ENCODE measurements at regions not wholly inside any gene's neighbourhood (a gene's known extent, or its start where the extent isn't known, plus 50 kb on each side); places are given as distances from the start of the nearest gene placed in this dataset.

GRCh38 chr15:24733659-24734058, 58.1 kb downstream of the NPAP1 start:
- Mint-ChIP-seq H3K9me3 (no peaks in the 10 kb centered on the region), H3K4me3 (no peak overlapping the region), H3K27ac (no peak overlapping the region), H3K27me3 (no peaks in the 10 kb centered on the region), H3K4me1 (no peaks in the 10 kb centered on the region), H3K36me3 (no peaks in the 10 kb centered on the region)

GRCh38 chr15:24734396-24734795, 58.8 kb downstream of the NPAP1 start:
- Mint-ChIP-seq H3K9me3 (no peaks in the 10 kb centered on the region), H3K27ac (no peak overlapping the region), H3K27me3 (no peaks in the 10 kb centered on the region), H3K4me3 (no peak overlapping the region), H3K36me3 (no peaks in the 10 kb centered on the region), H3K4me1 (no peaks in the 10 kb centered on the region)

GRCh38 chr15:24745290-24745689, 69.7 kb downstream of the NPAP1 start:
- H3K36me3 Mint-ChIP-seq, result no peaks in the 10 kb centered on the region
- peaks cover 16% of the 10 kb centered on the region for H3K9me3 Mint-ChIP-seq
- H3K27ac Mint-ChIP-seq, result no peak overlapping the region
- no peaks in the 10 kb centered on the region for H3K4me1 Mint-ChIP-seq
- H3K27me3 Mint-ChIP-seq, result peaks cover 3% of the 10 kb centered on the region
- H3K4me3 Mint-ChIP-seq, result no peak overlapping the region

- Mint-ChIP-seq H3K27ac (no peak overlapping the region), H3K27me3 (peaks cover 3% of the 10 kb centered on the region), H3K36me3 (no peaks in the 10 kb centered on the region), H3K4me3 (no peak overlapping the region), H3K9me3 (peaks cover 12% of the 10 kb centered on the region), H3K4me1 (no peaks in the 10 kb centered on the region)
Observed at GRCh38 chr15:24746094-24746493, 70.5 kb downstream of the NPAP1 start.

GRCh38 chr15:24747376-24747775, 71.8 kb downstream of the NPAP1 start:
- H3K27me3 Mint-ChIP-seq, result peaks cover 5% of the 10 kb centered on the region
- no peaks in the 10 kb centered on the region for H3K4me1 Mint-ChIP-seq
- H3K27ac Mint-ChIP-seq, result no peak overlapping the region
- H3K36me3 Mint-ChIP-seq, result no peaks in the 10 kb centered on the region
- no peaks in the 10 kb centered on the region for H3K9me3 Mint-ChIP-seq
- no peak overlapping the region for H3K4me3 Mint-ChIP-seq

GRCh38 chr15:24748812-24749439, 73.4 kb downstream of the NPAP1 start:
- H3K4me1 Mint-ChIP-seq, result no peaks in the 10 kb centered on the region
- peaks cover under 1% of the 10 kb centered on the region for H3K9me3 Mint-ChIP-seq
- H3K27me3 Mint-ChIP-seq, result peaks cover 5% of the 10 kb centered on the region
- no peak overlapping the region for H3K4me3 Mint-ChIP-seq
- H3K27ac Mint-ChIP-seq, result no peak overlapping the region
- H3K36me3 Mint-ChIP-seq, result no peaks in the 10 kb centered on the region

GRCh38 chr15:24752354-24752753, 76.8 kb downstream of the NPAP1 start:
- Mint-ChIP-seq H3K27ac (no peak overlapping the region), H3K9me3 (peaks cover 13% of the 10 kb centered on the region), H3K4me3 (no peak overlapping the region), H3K36me3 (peaks cover 3% of the 10 kb centered on the region), H3K4me1 (no peaks in the 10 kb centered on the region), H3K27me3 (peaks cover 5% of the 10 kb centered on the region)

GRCh38 chr15:24756101-24756500, 80.5 kb downstream of the NPAP1 start:
- H3K4me1 Mint-ChIP-seq, result no peaks in the 10 kb centered on the region
- H3K4me3 Mint-ChIP-seq, result no peak overlapping the region
- peaks cover 3% of the 10 kb centered on the region for H3K27me3 Mint-ChIP-seq
- peaks cover 4% of the 10 kb centered on the region for H3K36me3 Mint-ChIP-seq
- H3K27ac Mint-ChIP-seq, result no peak overlapping the region
- H3K9me3 Mint-ChIP-seq, result peaks cover 22% of the 10 kb centered on the region

- H3K9me3 Mint-ChIP-seq, result peaks cover 27% of the 10 kb centered on the region
- peaks cover 3% of the 10 kb centered on the region for H3K4me1 Mint-ChIP-seq
- H3K36me3 Mint-ChIP-seq, result peaks cover 4% of the 10 kb centered on the region
- H3K4me3 Mint-ChIP-seq, result no peak overlapping the region
- H3K27ac Mint-ChIP-seq, result no peak overlapping the region
- peaks cover 1% of the 10 kb centered on the region for H3K27me3 Mint-ChIP-seq
Observed at GRCh38 chr15:24760066-24760465, 84.5 kb downstream of the NPAP1 start.

GRCh38 chr15:24761704-24762302, 86.2 kb downstream of the NPAP1 start:
- Mint-ChIP-seq H3K9me3 (peaks cover 26% of the 10 kb centered on the region), H3K36me3 (peaks cover 3% of the 10 kb centered on the region), H3K4me3 (no peak overlapping the region), H3K27ac (no peak overlapping the region), H3K4me1 (peaks cover 5% of the 10 kb centered on the region), H3K27me3 (peaks cover 1% of the 10 kb centered on the region)

- no peak overlapping the region for H3K27ac Mint-ChIP-seq
- no peak overlapping the region for H3K4me3 Mint-ChIP-seq
- H3K4me1 Mint-ChIP-seq, result peaks cover 5% of the 10 kb centered on the region
- no peaks in the 10 kb centered on the region for H3K27me3 Mint-ChIP-seq
- peaks cover 16% of the 10 kb centered on the region for H3K9me3 Mint-ChIP-seq
- peaks cover 2% of the 10 kb centered on the region for H3K36me3 Mint-ChIP-seq
Observed at GRCh38 chr15:24763891-24764290, 88.3 kb downstream of the NPAP1 start.

GRCh38 chr15:24764375-24765171, 89.0 kb downstream of the NPAP1 start:
- Mint-ChIP-seq H3K27me3 (no peaks in the 10 kb centered on the region), H3K27ac (no peak overlapping the region), H3K9me3 (peaks cover 16% of the 10 kb centered on the region), H3K36me3 (peaks cover 2% of the 10 kb centered on the region), H3K4me3 (no peak overlapping the region), H3K4me1 (peaks cover 5% of the 10 kb centered on the region)

GRCh38 chr15:24766511-24767133, 91.0 kb downstream of the NPAP1 start:
- peak overlapping the region; percentile 55 for H3K27ac Mint-ChIP-seq
- H3K4me1 Mint-ChIP-seq, result peaks cover 5% of the 10 kb centered on the region
- H3K4me3 Mint-ChIP-seq, result no peak overlapping the region
- peaks cover 2% of the 10 kb centered on the region for H3K36me3 Mint-ChIP-seq
- peaks cover 2% of the 10 kb centered on the region for H3K27me3 Mint-ChIP-seq
- H3K9me3 Mint-ChIP-seq, result peaks cover 20% of the 10 kb centered on the region

- no peaks in the 10 kb centered on the region for H3K4me1 Mint-ChIP-seq
- H3K27ac Mint-ChIP-seq, result no peak overlapping the region
- peaks cover 11% of the 10 kb centered on the region for H3K36me3 Mint-ChIP-seq
- no peak overlapping the region for H3K4me3 Mint-ChIP-seq
- peaks cover 33% of the 10 kb centered on the region for H3K9me3 Mint-ChIP-seq
- H3K27me3 Mint-ChIP-seq, result peaks cover 12% of the 10 kb centered on the region
Observed at GRCh38 chr15:24772266-24772665, 96.7 kb downstream of the NPAP1 start.

- Mint-ChIP-seq H3K27ac (peak overlapping the region; percentile 38), H3K9me3 (peaks cover 33% of the 10 kb centered on the region), H3K36me3 (peaks cover 11% of the 10 kb centered on the region), H3K4me3 (peak overlapping the region; percentile 88), H3K4me1 (no peaks in the 10 kb centered on the region), H3K27me3 (peaks cover 12% of the 10 kb centered on the region)
Observed at GRCh38 chr15:24772686-24773373, 97.3 kb downstream of the NPAP1 start.

Measured in activated naive CD4-positive, alpha-beta T cell treated with anti-CD3 and anti-CD28 coated beads, Interleukin-2, amount 50 U/mL, for 24 hours (primary cell).